ENCODE measurements at regions not wholly inside any gene's neighbourhood (a gene's known extent, or its start where the extent isn't known, plus 50 kb on each side); places are given as distances from the start of the nearest gene placed in this dataset.

- DNase-seq (ENCODE audit: low read depth), result no peak
These were observed 121.8 kb upstream of the TNR start for GRCh38 chr1:175865041-175865766.

DNA sequence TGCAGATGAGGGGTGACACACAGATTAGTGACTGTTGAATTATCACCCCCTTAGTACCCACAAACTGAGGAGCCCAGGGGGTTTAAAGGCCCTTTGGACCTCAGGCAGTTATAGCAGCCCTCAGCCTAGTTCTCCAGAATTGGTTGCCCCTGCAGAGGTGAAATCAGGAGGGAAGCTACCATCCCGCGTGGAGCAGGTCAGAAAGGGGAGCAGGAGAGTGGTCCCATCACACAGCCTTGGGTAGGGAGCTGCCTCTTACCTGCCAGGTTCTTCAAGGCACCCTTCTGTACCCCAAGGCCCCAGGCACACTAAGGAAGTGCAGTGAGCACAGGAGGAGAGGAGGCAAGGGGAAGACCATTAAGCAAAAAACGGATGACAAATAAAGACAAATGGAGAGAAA is 121.2 kb upstream of the TNR start:
- no peak for DNase-seq (ENCODE audit: low read depth)

DNA sequence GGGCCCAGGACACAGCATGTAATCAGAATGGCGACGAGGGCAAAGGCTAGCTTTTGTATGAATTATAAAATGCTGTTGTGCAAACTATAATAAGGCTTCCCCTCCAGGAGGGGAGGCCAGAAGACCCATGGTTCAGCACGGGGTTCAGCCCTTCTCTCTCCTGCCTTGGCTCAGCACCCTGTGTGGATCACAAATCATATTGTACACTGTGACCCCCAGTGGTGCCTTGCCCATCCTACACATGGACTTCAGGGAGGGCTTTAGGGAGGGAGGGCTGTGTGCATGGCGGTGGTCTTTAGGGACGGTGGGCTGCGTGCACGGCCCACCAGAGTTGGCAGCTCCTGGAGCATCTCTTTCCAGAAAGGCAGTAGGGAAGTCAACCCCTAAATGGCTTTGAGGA is 120.8 kb upstream of the TNR start:
- DNase-seq (ENCODE audit: low read depth), result no peak

DNA sequence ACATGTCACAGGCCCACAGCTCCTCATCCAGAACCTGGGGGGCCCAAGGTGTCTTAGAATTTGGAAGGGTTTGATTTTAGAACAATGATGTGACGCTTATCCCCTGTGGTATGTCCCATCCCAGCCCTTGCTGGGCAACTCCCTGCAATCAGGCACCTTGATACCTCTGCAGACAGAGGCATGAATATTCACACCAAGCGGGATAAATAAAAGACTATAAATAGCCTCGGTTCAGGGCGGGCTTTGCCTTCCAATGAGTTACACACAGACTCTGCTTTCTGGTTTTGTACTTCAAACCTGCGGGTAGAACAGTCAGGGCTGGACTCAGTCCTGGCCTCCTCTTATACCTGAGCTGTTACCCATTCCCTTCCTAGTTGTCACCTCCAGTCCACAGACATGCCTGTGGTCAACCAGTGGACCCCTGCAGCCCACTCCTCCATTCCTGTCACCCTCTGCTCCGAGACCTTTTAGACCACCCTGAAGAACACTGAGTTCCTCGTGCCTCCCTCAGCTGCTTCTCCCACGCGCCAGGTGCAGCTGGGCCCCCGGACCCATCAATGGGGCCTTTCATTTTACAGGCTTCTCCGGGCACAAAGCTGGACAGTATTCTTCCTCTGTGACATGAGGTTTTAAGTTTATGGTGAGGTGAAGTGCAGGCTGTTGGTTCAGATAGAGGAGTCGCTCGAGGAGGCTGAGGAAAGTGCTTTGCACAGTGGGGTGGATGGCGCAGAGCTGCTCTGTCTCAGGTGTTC is 120.1 kb upstream of the TNR start:
- DNase-seq (ENCODE audit: low read depth), result no peak

DNA sequence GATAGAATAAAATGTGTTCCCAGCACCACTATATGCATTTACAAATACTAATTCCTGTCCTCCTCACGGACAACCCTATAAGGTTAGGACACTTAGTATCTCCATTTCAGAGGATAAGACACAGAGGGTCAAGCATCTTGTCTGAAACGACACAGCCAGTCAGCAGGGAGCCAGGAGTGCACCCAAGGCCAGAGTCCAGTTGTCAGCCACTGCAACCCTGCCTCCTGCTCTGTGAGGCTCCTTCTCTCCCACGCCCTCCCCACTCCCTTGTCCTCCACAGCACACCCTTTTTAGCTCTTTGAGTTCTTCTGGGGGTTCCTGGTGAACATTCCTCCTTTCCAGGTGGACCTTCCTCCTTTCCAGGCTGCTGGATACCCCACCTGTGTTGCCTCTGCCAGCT is 119.0 kb upstream of the TNR start:
- DNase-seq (ENCODE audit: low read depth), result no peak

DNA sequence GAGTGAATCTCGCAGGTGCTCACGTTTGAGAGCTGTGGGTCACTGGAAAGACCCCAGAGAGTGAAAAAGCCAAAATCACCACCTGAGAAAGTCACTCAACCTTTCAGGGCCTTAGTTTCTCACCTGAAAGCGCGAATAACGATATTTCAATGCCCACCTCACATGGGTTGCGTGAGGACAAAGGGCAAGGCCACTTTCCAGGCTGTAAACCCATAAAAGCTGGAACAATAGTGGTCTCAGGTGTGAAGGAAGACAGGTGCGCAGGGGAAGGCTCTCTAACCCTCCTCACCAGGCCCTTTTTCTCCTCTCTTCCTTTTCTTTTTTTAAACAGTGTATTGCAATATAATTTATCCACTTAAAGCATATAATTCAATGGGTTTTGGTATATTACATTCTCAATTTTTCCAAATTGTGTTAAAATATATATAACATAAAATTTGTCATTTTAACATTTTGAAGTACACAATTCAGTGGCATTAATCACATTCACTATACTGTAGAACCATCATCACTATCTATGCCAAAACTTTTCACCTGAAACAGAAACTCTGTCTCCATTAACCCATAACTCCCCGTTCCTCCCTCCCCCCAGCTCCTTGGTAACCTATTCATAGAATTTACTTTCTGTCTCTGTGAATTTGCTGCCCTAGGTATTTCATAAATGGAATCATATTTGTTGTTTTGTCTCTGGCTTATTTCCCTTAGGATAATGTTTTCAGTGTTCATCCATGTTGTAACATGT is 118.4 kb upstream of the TNR start:
- no peak for DNase-seq (ENCODE audit: low read depth)

- DNase-seq (ENCODE audit: low read depth), result no peak
These were observed 114.4 kb upstream of the TNR start for GRCh38 chr1:175857756-175858155.

- DNase-seq (ENCODE audit: low read depth), result no peak
These were observed 110.3 kb upstream of the TNR start for GRCh38 chr1:175853681-175854080.

DNA sequence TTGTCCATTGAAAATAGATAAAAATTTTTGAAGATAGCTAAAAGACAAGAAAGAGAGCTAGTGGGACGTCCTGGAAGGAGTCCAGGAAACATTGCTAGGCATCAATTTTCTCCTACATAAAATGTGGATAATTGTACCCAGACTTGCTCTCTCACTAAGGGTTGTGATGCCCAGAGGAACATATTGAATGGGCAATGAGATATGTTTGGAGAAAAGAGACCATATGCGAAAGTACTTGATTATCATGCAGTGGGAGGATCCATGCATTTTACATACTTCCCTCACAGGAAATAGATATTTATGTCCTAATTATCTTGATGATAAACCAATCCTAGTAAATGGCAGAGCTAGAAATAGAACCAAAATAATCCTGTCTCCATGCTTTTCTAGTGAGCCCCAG is 108.4 kb upstream of the TNR start:
- no peak for DNase-seq (ENCODE audit: low read depth)

DNA sequence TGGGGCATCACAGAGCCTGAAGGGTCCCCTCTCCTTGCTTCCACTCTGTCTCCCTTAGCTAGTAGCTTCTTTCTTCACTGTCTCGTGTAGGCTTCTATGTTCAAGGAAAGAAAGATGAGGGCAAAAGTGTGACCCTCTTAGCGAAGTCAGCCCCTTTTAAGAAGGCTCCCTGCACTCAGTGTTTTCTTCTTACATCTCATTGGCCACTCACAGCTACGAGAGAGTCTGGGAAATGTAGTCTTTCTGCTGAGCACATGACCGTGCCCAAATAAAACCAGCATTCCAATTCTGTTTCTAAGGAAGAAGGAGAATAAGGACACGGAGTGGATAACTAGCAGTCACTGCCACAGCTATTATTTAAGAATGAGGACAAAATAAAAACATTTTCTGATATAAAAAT is 104.9 kb upstream of the TNR start:
- DNase-seq (ENCODE audit: low read depth), result no peak

DNA sequence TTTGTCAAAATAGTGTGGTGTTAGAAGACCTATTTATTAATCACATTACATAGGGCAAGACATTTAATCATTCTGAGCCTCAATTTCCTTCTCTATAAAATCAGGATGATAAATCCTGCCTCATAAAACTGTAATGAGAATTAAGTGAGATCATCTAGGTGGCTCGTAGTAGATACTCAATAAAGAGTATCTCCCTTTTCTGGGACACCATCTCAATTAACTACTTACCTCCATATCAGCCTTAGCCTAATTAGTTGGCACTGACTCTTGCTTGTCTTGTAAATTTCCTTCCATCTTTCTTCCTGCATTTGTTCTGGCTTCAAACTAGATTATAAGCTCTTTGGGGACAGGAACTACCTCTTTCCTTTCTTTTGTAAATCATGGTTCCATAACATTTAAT is 102.6 kb upstream of the TNR start:
- DNase-seq (ENCODE audit: low read depth), result no peak

- DNase-seq (ENCODE audit: low read depth), result no peak
These were observed 101.9 kb upstream of the TNR start for GRCh38 chr1:175845338-175845737.

DNA sequence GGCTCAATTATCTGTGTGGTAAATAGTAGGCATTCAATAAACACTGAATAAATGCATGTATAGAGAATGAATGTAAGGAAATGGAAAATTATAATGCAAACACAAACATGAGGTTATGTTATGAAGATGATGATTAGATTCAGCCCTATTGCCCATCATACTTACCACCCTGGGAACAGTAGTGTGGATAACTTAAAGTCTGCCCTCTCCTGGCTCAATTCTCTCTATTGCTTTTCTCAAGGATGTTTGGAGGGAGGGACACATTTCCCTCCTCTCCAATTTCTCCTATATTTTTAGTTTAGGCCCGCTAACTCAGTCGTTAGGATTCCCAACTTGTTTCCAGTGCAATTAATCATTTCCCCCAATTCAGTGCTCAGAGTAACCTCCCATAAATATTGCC is 101.5 kb upstream of the TNR start:
- no peak for DNase-seq (ENCODE audit: low read depth)

DNA sequence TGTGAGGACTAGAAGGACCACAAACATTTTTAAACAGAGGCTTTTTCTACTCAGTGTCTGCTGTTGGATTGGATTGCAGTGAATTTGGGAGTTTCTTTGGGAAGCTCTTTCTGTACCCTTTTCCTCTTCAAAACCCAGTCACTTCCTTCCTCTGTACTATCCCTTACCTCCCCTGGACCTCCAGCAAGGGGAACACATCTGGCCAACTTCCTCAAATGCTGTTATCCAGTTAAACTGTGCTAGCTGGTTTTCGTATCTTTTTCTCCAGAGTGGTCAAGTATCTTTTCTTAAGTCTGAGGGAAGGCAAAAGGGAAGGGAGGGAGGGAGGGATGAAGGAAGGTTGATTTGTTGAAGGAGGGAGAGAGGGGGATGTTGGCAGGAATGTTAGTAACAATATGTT is 99.2 kb upstream of the TNR start:
- DNase-seq (ENCODE audit: low read depth), result no peak

DNA sequence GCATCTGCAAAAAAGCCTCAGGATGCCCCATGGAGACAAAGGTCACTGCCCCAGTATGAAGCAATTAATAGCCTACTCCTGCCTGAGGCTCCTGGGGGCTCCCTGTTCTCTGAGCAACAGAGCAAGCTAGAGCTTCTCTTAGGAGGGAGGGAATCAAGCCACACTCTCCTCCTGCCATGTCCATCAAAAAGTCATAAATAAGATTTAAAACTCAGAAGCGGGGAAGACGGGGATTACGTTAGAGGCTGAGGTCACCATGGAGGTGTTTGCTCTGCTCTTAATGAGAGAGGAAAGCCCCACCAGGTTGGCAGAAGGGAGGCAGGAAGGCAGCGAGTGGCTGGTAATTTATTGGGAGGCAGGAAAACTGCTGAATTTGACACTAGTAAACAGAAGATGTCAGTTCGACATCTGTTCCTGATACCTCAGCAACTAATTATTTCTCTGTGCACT is 98.4 kb upstream of the TNR start:
- DNase-seq (ENCODE audit: low read depth), result no peak

DNA sequence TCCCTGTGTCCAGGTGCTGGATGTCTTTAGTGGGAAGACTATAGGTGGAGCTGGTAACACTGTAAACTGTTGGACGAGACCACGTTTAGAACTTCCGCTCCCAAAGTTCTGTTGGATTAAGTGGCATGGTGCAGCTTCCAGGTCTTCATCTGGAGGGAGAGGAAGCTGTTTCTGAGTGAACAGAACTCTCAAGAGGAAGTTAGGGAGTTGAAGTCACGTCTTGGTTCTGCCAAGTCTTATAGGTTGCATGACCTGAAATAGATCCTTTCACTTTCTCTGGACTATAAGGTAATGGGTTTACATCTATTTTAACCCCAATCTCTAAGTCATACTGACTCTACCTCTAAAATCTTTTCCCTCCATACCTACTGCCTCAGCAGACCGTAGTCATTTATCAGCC is 97.4 kb upstream of the TNR start:
- DNase-seq (ENCODE audit: low read depth), result no peak

DNA sequence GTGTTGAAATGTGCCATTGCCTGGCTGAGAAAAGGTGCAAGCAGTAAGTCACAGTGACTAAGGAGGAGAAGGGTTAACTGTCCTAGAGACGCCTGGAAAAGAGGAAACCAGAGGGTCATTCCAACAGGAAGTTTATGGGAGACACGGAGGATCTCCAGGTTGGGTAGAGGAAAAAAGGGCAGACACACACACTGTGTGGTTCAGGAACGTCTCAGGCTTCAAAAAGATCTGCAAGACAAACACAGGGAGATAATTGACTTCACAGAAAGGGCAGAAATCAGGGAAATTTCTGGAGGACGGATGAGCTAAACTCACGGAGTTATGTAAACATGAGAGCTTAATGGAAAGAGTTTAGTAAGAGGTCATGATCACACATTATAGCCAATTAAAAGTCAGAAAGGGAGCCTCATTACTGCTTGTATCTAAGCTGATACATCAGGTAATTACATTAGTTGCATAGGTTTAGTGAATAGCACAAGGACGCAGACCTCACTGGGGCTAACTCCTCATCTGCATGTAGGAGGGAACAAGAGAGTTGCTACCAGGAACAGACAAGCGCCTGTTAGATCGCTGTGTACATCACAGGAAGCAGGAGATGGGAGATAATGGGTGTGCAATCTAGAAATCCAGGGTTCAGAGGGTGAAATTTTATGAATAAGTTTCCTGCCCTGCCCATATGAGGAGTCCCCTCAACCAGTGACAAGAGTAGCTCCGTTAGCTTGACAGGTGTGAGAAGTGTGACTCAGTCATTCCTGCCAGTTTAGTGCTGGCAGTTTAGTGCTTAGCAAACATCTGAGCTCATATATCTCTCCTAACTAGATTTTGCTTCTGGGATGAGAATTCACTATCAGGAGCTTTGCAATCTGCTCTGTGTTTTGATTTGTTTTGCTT is 96.6 kb upstream of the TNR start:
- no peak for DNase-seq (ENCODE audit: low read depth)

DNA sequence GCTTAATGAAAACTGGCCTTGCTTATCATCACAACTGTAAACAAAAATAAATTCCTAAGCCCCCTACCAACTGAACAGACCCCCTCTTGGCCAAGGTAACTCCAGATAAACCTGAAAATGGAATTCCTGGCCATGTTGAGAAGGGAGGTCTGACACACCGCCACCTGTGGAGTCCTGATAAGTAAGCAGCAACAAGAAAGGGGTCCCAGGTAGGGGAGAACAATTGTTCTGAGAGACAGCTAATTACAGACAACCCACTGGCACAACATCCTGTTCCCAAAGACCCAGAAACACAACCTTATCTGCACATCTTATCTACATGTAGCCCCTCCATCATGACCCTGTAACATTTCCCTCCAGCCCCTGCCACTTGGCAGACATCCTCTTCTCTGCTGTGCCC is 91.2 kb upstream of the TNR start:
- DNase-seq (ENCODE audit: low read depth), result no peak

DNA sequence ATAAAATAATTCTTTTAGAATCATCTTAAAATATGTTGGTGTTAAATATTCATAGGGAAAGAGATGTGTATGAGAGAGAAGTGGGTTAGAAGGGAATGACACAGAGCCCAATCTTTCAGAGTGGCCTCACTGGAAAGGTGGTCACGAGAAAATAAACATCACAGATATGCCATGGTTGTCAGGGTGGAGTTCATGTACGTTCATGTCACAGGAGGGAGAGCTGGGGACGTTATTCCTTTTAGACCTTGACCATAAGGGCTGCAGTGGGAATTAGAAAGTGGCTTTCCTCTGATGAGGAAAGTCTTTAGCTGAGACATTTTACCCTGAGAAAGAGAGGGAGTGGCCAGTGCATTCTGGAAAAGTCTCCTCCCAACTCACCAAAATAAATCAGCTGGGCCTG is 90.6 kb upstream of the TNR start:
- DNase-seq (ENCODE audit: low read depth), result no peak

GRCh38 chr1:175833502-175833901 is 90.1 kb upstream of the TNR start:
- no peak for DNase-seq (ENCODE audit: low read depth)

- DNase-seq (ENCODE audit: low read depth), result no peak
These were observed 87.1 kb upstream of the TNR start for GRCh38 chr1:175830500-175830899.

DNA sequence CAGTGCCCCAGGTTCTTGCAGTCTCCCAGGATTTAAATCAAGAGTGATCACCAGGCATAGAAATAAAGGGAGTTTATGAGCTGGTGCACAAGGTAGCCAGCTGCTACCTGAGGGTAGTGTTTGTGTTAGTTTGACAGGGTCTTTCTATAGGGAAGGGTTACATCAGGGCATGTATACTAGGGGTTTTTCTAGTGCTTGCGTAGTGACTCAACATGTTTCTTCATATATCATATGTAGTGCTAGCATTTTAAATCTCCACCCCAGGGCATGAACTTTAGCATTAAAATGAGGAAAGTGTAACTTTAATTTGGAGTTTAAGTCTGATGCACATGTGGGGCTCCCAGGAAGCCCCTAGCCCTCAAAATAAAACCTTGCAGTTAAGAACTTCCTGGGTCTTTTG is 86.5 kb upstream of the TNR start:
- DNase-seq (ENCODE audit: low read depth), result no peak
